AG08396 (cell line): ENCODE measurements at regions not wholly inside any gene's neighbourhood (a gene's known extent, or its start where the extent isn't known, plus 50 kb on each side); places are given as distances from the start of the nearest gene placed in this dataset.

Source experiments
- DNase-seq: peaks from one replicate; pipeline ENCODE4 v3.0.0; 2012; ENCODE audit warnings: low spot score, mixed read lengths

- DNase-seq = no peak
Measured at GRCh38 chr21:28826569-28826968, 166.1 kb downstream of the LTN1 start.

DNA sequence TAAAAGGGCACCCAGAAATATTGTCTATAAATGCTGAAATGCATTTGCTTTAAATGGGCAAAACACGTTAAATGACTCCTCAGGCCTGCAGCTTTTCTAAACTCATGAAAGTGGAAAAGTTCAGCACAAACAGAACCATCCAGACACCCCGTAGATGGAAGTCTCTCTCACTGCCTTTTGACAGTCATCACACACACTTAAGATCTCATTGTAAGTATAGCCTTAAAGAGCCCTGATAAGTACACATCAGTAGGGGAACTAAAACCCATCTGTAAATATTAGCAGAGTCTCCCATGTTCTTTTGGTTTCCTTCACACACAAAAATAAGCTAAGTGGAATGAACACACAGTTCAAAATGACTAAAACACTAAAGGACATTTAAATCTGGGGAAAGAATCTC is 166.7 kb downstream of the LTN1 start:
- DNase-seq = no peak

GRCh38 chr21:28823429-28823828 is 169.2 kb downstream of the LTN1 start:
- no peak for DNase-seq

- peak; percentile 31 for DNase-seq
Measured at GRCh38 chr21:28822486-28823335, 170.0 kb downstream of the LTN1 start.

GRCh38 chr21:28822123-28822399 is 170.6 kb downstream of the LTN1 start:
- no peak for DNase-seq

DNA sequence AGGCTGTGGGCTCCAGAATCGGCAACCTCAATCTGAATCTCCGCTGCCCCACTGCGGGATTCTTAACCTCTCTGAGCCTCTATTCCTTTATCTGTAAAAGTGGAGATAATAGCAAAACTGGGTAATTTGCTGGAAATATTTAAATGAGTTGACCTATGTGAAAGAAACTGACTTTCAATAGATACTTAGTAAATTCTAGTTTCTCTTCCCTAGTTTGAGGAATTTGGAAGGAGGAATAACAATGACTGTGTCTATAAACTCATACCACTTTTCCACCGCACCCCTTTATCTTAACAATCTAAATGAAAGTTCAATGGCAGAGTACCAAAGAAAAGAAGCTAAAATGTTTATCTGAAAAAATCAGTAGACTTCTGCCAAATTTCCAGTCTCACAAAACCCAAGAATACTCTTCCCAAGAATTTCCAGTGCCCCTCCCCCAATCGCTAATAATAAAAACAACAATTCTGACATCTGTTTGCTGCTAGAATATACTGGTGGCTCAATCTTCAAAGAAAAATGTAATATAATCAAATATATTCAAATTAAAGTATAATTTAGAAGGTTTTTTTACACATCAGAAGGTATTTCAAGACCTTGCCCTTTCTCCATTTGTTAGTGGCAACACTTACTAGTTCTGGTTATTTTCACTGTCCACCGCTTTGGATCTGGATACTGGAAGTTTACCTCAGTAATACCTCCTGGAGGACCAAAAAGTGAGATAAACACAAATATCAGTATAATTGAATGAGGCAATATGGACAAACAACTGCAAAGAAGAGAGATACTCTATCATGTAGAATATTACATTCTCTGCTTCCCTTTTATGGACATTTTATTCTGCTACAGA is 171.2 kb downstream of the LTN1 start:
- DNase-seq = no peak

DNA sequence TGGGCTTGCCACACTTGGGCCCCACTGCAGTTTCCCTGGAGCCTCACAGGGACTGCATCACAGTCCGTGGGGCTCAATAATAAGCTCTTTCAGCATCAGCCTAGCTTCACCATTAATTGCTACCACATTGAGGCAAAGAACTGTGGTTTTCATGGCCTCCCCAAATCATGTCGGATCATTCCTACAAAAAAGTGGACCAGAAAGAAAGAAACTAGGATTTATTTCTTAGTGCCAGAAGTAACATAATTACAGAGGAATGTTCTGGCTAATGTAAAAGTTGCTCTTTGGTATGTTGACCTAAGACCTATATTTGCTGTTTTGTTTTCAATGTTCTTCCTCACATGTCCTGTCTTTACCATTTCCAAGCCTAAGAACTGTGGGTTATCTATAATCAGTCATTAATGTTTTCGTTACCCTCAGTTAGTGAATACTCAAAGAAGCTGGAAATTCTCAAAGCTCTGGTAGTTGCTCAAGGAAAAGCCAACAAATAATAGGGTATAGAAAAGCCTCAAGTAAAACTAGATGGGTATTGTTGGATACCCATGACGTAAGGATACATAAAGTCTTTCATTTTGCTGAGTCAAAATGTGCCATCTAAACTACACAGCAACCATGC is 173.9 kb downstream of the LTN1 start:
- DNase-seq = no peak

GRCh38 chr21:28817871-28818270 is 174.8 kb downstream of the LTN1 start:
- DNase-seq = no peak

DNA sequence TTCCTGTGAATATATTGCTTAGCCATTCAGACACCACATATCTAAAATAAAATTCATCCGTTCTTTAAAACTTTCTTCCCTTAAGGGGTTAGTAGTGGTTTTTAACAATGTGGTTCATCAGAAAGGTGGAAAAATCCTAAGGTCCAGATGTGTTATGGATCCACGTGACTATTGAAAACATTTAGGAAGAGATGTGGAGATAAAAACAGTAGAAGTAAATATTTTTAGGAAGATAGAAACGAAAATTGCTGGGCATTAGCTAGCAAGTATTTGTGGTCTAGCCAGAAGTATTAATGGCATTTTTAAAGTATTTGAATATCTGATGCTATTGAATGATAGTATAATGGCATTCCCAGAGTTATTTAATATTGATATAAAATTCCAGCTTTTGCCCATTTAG is 180.8 kb downstream of the LTN1 start:
- no peak for DNase-seq

DNA sequence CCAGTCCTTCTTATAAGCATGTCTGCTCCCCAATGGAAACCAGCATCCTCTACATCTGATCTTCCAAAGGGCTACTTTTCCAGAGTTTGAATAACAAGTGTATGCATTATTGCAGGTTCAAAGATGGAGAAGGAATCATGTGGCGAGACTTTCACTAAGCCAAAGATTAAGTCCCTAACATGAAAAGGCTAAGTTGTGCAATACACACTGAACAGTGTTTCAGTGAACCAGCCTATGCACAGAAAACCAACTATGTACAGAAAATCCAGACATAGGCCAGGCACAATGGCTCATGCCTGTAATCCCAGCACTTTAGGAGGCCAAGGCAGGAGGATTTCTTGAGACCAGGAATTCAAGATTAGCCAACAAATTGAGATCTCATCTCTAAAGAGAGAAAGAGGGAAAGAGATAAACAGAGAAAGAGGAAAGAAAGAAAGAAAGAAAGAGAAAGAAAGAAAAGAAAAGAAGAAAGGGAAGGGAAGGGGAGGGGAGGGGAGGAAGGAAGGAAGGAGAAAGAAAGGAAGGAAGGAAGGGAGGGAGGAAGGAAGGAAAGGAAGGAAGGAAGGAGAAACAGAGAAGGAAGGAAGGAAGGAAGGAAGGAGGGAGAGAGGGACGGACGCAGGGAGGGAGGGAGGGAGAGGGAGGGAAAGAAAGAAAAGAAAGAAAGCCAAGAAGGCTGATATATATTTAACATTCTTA is 181.7 kb downstream of the LTN1 start:
- no peak for DNase-seq

- peak; percentile 73 for DNase-seq
Measured at GRCh38 chr21:28805885-28806284, 186.8 kb downstream of the LTN1 start.

DNA sequence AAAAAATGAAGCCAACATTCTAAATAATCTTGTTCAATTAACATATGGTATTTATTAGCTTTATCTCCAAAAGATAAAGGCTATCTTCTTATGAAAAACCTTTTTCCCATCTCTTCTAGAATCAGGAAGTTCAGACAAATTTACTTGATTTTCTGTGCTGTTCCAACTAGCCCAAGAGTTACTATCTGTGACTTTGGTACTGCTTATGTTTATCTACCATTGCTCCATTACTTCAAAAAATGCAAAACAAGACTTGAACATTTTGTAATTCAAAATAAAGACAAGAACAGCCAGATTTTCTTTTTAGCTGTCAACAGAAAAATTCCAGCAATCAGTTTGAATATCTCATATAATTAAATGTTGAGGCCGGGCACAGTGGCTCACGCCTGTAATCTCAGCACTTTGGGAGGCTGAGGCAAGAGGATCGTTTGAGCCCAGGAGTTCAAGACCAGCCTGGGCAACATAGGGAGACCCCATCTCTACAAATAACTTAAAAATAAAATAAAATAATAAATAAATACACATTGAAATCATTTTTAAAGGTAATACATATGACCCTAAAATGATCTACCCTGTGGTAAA is 188.5 kb downstream of the LTN1 start:
- no peak for DNase-seq

DNA sequence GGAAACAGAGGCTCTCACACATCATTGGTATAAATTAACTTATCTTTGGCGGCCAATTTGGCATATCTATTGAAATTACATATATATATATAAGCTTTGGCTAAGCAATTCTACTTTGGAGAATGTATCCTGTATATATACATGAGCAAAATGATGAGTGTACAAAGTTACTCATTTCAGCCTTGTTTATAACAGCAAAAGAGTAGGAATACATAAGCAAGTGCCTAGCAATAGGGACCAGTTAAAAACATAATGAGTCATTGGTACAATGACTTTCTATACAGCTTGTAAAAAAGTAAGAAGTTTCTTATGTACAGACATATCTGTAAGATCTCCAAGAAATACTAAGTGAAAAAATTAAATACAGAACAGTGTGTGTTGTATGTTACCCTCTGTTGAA is 190.8 kb downstream of the LTN1 start:
- DNase-seq = peak; percentile 14

DNA sequence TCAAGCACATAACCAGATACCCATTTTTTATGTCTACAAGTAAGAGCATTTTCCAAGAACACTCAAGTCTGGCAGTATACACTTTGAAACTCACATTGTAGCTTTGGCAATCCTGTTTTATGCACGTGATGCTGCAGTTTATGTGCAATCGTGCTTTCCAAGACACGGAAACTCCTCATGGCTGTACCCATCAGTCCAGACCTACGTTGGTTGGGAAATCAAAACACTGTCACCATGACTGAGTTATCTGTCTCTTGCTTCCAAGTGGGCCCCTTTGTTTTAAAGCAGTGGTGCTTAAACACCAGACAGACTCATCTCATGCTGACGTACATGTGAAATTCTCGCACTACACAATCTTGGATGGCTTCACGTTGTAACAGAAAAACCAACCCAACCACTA is 192.8 kb downstream of the LTN1 start:
- no peak for DNase-seq

GRCh38 chr21:28798798-28799197 is 193.9 kb downstream of the LTN1 start:
- peak; percentile 20 for DNase-seq

- DNase-seq = no peak
Measured at GRCh38 chr21:28795251-28795650, 197.4 kb downstream of the LTN1 start.

DNA sequence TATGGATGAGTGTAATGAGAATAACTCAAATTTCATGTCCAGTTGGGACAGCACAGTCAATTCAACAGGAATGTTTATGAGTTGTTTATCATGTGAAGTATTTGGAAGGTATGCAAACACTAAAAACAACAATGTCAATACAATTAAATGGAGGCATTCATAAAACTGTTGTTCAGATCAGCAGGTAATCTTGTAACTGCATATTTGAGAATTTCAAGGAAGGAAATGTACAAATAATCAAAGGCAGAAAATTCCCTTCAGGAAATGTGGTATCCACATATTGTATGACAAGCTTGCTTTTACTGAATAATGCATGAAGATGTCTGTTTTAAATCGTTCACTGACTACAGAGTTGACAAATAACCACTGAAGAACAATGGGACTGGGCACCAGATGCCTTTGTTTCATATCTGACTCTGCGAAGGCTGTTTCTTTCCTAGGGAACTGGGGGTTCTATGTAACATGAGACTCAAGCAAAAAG is 198.3 kb downstream of the LTN1 start:
- no peak for DNase-seq

DNA sequence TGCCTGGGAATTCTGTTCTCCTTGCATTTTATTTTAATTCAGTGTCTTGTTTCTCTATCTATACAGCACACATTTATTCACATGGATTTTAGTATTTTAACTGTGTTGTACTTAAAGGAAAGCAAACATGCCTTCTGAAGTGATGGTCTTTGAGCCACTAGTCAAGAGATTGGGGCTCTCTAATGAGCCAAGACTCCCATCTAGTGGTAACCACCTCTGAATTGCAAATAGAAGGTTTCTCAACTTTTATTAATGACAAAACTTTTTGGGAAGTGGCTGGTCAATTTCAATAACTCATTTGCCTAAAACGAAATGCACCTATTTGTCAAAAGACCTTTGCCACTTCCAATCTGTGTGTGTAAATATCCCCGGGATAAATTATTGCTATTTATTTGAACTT is 199.6 kb downstream of the LTN1 start:
- peak; percentile 45 for DNase-seq

DNA sequence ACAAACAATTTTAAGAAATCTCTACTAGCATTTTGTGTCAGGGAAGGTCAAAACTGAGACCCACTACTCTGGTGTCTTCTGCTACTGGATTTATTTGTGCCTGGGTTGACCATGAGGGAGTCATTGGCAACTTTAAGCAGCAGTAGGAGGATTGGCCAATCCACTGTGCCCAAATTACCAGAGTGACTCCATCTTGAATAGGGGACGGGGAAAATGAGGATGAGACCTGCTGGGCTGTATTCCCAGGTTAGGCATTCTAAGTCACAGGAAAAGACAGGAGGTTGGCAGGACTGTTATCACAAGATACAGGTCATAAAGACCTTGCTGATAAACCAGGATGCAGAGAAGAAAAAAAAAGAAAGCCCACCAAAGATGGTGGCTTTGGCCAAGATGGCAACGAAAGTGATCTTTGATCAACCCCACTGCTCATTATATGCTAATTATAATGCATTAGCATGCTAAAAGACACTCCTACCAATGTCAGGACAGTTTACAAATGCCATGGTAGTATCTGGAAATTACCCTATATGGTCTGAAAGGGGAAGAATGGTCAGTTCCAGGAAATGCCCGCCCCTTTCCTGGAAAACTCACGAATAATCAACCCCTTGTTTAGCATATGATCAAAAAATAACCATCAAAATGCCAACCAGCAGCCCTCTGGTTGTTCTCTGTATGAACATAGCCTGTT is 200.9 kb downstream of the LTN1 start:
- DNase-seq = no peak

DNA sequence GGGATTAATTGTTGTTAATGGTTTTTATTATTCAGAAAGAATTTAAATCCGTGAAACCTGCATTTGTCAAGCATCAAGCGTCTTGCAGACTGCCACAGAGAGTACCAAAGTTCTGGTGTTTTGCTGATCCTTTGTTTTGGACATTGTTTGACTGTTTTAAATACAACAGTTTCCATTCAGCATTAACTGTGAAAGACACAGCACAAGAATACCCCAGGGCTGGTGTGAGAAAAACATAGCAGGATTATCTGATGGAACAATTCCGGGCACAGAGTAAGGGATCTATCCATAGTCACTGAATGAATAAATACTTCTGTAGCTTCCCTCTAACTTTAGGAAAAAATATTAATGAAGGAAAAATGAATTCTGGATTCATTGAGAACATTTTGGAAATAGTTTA is 202.3 kb downstream of the LTN1 start:
- no peak for DNase-seq

DNA sequence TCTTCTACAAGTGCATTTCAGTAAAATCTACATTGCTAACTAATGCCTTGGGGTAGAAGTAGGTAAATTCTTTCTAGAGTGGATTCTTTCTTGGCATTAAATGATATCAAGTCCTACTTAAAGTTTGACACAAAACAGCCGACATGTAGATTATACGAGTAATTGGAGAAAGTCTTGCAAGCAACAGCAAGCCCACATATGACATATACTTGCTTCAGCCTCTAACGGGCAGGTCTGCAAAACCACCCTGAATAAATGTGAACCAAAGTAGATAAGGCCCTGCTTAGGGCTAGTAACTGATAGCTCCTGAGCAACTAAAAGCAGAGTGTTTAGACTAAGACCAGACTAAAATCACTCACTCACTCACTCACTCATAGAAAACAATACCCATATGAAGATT is 203.2 kb downstream of the LTN1 start:
- no peak for DNase-seq
